NCI-H2171 treated with DMSO at 0.1 percent for 48 hours (cell line): ENCODE measurements at regions not wholly inside any gene's neighbourhood (a gene's known extent, or its start where the extent isn't known, plus 50 kb on each side); places are given as distances from the start of the nearest gene placed in this dataset.
"Not testable (repeated sequence)": the region's sequence is repeated elsewhere in the genome, so short reads cannot be mapped to it uniquely, and the experiment has no call there.

Source experiments
- DNase-seq: peaks from one replicate; lab custom pipeline; 2025; lab: John Stamatoyannopoulos, UW

- not testable (repeated sequence) for DNase-seq
These were observed 52.5 kb downstream of the KIAA0408 start for GRCh38 chr6:127406722-127407121.

GRCh38 chr6:127406122-127406521, 53.1 kb downstream of the KIAA0408 start:
- no peak for DNase-seq

DNA sequence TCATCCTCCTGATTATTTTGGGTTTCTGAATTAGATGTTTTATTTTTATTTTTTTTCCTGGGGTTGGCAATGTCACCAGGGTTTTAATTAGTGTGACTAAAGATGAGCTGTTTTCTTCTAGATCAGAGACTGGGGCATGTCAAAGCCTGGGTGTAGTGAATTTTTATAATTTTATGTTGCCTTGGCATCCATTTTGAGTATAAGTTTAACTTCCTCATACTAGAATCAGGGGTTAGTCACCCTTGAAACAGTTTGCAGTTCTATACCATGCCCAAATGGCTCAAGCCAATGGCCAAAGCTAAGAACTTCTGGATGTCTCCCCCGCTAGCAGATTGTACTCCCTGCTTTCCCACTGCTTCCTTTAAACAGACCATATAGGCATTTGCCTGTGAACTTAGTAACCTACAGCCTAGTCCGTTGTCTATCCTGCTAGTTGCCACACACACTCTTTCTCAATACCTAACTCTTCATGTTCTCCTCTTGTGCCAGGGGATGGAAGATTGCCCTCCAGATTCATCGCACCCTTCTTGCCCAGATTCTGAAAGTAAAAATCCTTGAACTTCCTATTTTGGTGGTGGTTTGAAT, 54.5 kb downstream of the KIAA0408 start:
- DNase-seq, result no peak

DNA sequence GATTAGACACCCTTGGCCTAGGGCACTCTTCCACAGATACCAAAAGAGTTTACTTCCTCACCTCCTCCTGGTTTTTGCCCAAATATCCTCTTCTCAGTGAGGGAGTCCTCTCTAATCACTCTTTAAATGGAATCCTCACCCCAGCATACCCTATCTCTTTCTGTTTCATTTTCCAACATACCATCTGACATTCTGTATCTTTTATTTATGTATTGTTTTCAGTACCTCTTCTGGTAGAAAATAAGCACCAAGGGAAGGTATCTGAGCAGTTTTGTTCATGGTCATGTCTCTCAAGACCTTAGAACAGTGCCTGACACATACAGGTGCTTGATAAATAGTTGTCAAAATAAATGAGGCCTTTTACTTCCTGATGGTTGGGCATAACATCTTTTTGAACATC, 55.1 kb downstream of the KIAA0408 start:
- DNase-seq, result no peak

DNA sequence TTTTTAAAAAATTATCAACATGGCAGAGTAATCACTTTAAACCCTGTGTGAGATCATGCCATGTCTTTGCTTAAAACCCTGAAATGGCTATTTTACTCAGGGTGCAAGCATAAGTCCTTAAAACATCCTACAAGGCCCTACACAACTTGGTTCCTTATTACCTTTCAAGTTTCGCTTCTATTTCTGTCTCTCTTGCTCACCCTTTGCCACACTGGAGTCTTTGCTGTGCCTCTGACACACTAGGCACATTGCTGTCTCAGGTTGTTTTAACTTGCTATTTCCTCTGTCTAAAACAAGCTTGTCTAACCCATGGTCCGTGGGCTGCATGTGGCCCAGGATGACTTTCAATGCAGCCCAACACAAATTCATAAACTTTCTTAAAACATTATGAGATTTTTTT, 55.6 kb downstream of the KIAA0408 start:
- DNase-seq, result no peak

- DNase-seq, result peak; percentile 45
These were observed 56.1 kb downstream of the KIAA0408 start for GRCh38 chr6:127402890-127403617.

GRCh38 chr6:127397729-127398630, 54.6 kb upstream of the ECHDC1 start:
- DNase-seq, result no peak

DNA sequence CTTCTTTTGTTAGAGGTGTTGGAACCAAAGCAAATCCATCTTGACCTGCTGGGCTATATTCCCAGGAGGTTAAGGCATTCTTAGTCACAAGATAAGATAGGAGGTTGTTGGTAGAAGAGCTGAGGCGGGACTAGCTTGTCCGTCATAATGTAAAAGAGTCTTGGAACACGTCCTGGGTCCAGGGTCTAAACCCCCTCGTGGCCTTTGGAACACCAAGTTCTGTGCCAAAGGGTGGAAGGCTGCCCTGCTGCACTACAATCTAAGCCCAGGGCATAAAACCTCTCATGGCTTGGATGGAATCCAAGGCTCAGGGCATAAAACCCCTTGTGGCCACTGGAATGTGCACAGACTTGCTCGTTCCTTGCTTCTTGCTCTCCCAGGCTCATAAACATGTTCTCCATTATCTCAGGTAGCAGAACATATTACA, 53.8 kb upstream of the ECHDC1 start:
- peak; percentile 83 for DNase-seq
